OCI-LY7 (cell line): ENCODE measurements at regions not wholly inside any gene's neighbourhood (a gene's known extent, or its start where the extent isn't known, plus 50 kb on each side); places are given as distances from the start of the nearest gene placed in this dataset.

ENCODE experiments used
- BruUV-seq: library from RNA; stranded (reverse); fragments of 400-500 nt; replicated peaks from 2 replicates; lab custom pipeline; 2021; lab: Mats Ljungman, UMichigan
- CTCF ChIA-PET: fragments of 300-600 bp; sonication (Branson Sonifier 250); formaldehyde crosslinking; loops from one replicate; lab custom pipeline; 2022; ENCODE audit warnings: antibody characterized with exemption; ENCODE audit not compliant: unreplicated experiment; lab: Charles Lee
- POLR2A ChIA-PET: fragments of 300-600 bp; sonication (Branson Sonifier 250); formaldehyde crosslinking; loops from one replicate; lab custom pipeline; 2022; ENCODE audit warnings: antibody characterized with exemption; lab: Charles Lee
- DNase-seq: peaks from one replicate; pipeline ENCODE4 v3.0.0-alpha.2; 2015; ENCODE audit warnings: low spot score
- H2AFZ ChIP-seq: fragments of 200-600 bp; sonication (generic), shearing (Covaris generic); 2 replicates; pipeline ENCODE4 v1.6.1; 2014; ENCODE audit warnings: mild to moderate bottlenecking, antibody characterized with exemption, low read length, moderate library complexity
- H3K27ac ChIP-seq: fragments of 200-600 bp; sonication (generic); 2 replicates; pipeline ENCODE4 v1.5.1; 2014; ENCODE audit warnings: mixed run types, low read depth, mild to moderate bottlenecking, moderate library complexity, low read length, inconsistent platforms; ENCODE audit not compliant: poor library complexity, severe bottlenecking
- H3K36me3 ChIP-seq: fragments of 200-600 bp; sonication (generic); 2 replicates; pipeline ENCODE4 v1.6.1; 2014; ENCODE audit warnings: mild to moderate bottlenecking, antibody characterized with exemption, low read length, moderate library complexity, mixed read lengths; ENCODE audit not compliant: insufficient read depth
- H3K4me1 ChIP-seq: fragments of 200-600 bp; sonication (generic); 2 replicates; pipeline ENCODE4 v1.5.1; 2014; ENCODE audit warnings: mild to moderate bottlenecking, low read length; ENCODE audit not compliant: insufficient read depth, poor library complexity, severe bottlenecking
- H3K4me2 ChIP-seq: fragments of 200-600 bp; sonication (generic); 2 replicates; pipeline ENCODE4 v1.6.1; 2014; ENCODE audit warnings: mild to moderate bottlenecking, low read length
- H3K4me3 ChIP-seq: fragments of 200-600 bp; sonication (generic); 2 replicates; pipeline ENCODE4 v1.5.1; 2014; ENCODE audit warnings: mild to moderate bottlenecking, low read depth, low read length; ENCODE audit not compliant: poor library complexity, severe bottlenecking
- H3K79me2 ChIP-seq: fragments of 200-600 bp; sonication (generic); 2 replicates; pipeline ENCODE4 v1.6.1; 2016; ENCODE audit warnings: low read depth, mild to moderate bottlenecking, low read length, moderate library complexity, mixed read lengths; ENCODE audit not compliant: insufficient read depth
- H3K9me2 ChIP-seq: fragments of 200-600 bp; sonication (generic); 2 replicates; pipeline ENCODE4 v1.6.1; 2016; ENCODE audit warnings: mild to moderate bottlenecking, low read length, mixed read lengths; ENCODE audit not compliant: insufficient read depth
- H3K9me3 ChIP-seq: fragments of 200-600 bp; sonication (generic); 2 replicates; pipeline ENCODE4 v1.6.1; 2014; ENCODE audit warnings: mild to moderate bottlenecking, mixed run types, low read length, mixed read lengths
- H4K20me1 ChIP-seq: fragments of 200-600 bp; sonication (generic); 2 replicates; pipeline ENCODE4 v1.6.1; 2014; ENCODE audit warnings: mild to moderate bottlenecking, antibody characterized with exemption, low read length, moderate library complexity, mixed read lengths; ENCODE audit not compliant: insufficient read depth
- CTCF ChIP-seq: fragments of 200-600 bp; sonication (generic); conservative IDR thresholded peaks from 2 replicates; pipeline ENCODE4 v1.5.1; 2014; ENCODE audit warnings: mild to moderate bottlenecking, antibody characterized with exemption, low read length, moderate library complexity, mixed read lengths
- EZH2phosphoT487 ChIP-seq: fragments of 200-600 bp; sonication (generic); IDR thresholded peaks from 2 replicates; pipeline ENCODE4 v1.6.1; 2018; ENCODE audit warnings: low read depth, borderline replicate concordance, mild to moderate bottlenecking, mixed run types, antibody characterized with exemption, low read length, moderate library complexity, mixed read lengths
- intact Hi-C: fragments of 100-400 bp; cut with micrococcal nuclease; formaldehyde crosslinking; loops from one replicate; pipeline ENCODE4 v1.10.0; 2022; ENCODE audit not compliant: unreplicated experiment

- Histone ChIP-seq H3K36me3 (no peaks in the 10 kb centered on the region), H3K4me2 (no peak overlapping the region), H4K20me1 (no peaks in the 10 kb centered on the region), H2AFZ (no peak overlapping the region), H3K4me3 (no peak overlapping the region), H3K79me2 (no peaks in the 10 kb centered on the region), H3K4me1 (no peaks in the 10 kb centered on the region), H3K27ac (no peak overlapping the region), H3K9me3 (no peaks in the 10 kb centered on the region), H3K9me2 (no peaks in the 10 kb centered on the region)
- POLR2A ChIA-PET, result interaction anchor here (1.2 to 1.6 kb wide), 2 partner anchors 9 to 10 kb away, joined by 3 to 5 read pairs; no protein-coding TSS in a partner anchor
- intact Hi-C loops, result no loop called here
- CTCF ChIA-PET, result no interaction called here
- no peak for DNase-seq
- TF ChIP-seq CTCF, result no peak
- no peak for TF ChIP-seq EZH2phosphoT487
- no TSS peak for BruUV-seq
Measured at GRCh38 chr5:144886668-144887067, 716.0 kb downstream of the KCTD16 start.

GRCh38 chr5:144882739-144883283 is 712.1 kb downstream of the KCTD16 start:
- intact Hi-C loops, result no loop called here
- H3K79me2 ChIP-seq, result no peaks in the 10 kb centered on the region
- H3K4me3 ChIP-seq, result no peak overlapping the region
- CTCF ChIA-PET, result no interaction called here
- H3K9me3 ChIP-seq, result no peaks in the 10 kb centered on the region
- TF ChIP-seq CTCF (no peak), EZH2phosphoT487 (no peak)
- no peak overlapping the region for H3K27ac ChIP-seq
- BruUV-seq, result no TSS peak
- peaks cover 6% of the 10 kb centered on the region for H3K4me1 ChIP-seq
- H2AFZ ChIP-seq, result no peak overlapping the region
- no peak overlapping the region for H3K4me2 ChIP-seq
- POLR2A ChIA-PET, result no interaction called here
- H3K9me2 ChIP-seq, result no peaks in the 10 kb centered on the region
- H3K36me3 ChIP-seq, result no peaks in the 10 kb centered on the region
- no peak for DNase-seq
- no peaks in the 10 kb centered on the region for H4K20me1 ChIP-seq

GRCh38 chr5:144880513-144880912 is 709.8 kb downstream of the KCTD16 start:
- intact Hi-C loops, result no loop called here
- Histone ChIP-seq H3K4me1 (peaks cover 6% of the 10 kb centered on the region), H3K36me3 (no peaks in the 10 kb centered on the region), H3K79me2 (no peaks in the 10 kb centered on the region), H4K20me1 (no peaks in the 10 kb centered on the region), H3K4me3 (no peak overlapping the region), H3K4me2 (no peak overlapping the region), H3K27ac (no peak overlapping the region), H3K9me2 (no peaks in the 10 kb centered on the region), H2AFZ (no peak overlapping the region), H3K9me3 (no peaks in the 10 kb centered on the region)
- BruUV-seq, result no TSS peak
- ChIA-PET POLR2A (no interaction called here), CTCF (no interaction called here)
- no peak for DNase-seq
- TF ChIP-seq EZH2phosphoT487 (no peak), CTCF (no peak)
